ENCODE measurements at regions not wholly inside any gene's neighbourhood (a gene's known extent, or its start where the extent isn't known, plus 50 kb on each side); places are given as distances from the start of the nearest gene placed in this dataset.

DNA sequence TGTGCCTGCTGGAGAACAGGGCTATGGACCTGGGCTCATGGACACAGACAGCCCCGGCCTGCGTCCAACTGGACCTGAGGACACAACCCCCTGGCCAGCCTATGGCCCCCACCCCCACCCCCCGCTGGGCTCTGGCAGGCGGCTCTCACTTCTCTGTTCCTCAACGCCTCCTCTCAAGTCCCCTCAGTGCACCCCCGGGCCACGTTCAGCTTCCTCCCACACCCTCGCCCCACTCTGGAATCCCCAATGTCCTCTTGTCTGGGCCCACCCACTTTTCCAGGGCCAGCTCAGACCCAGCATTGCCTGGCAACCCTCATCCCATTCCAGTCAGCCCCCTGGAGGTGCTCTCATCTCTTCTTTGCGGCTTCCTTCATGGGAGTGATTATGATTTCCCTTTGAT is 130.2 kb upstream of the SPACA7 start:
- DNase-seq (ENCODE audit: low read depth), result no peak

DNA sequence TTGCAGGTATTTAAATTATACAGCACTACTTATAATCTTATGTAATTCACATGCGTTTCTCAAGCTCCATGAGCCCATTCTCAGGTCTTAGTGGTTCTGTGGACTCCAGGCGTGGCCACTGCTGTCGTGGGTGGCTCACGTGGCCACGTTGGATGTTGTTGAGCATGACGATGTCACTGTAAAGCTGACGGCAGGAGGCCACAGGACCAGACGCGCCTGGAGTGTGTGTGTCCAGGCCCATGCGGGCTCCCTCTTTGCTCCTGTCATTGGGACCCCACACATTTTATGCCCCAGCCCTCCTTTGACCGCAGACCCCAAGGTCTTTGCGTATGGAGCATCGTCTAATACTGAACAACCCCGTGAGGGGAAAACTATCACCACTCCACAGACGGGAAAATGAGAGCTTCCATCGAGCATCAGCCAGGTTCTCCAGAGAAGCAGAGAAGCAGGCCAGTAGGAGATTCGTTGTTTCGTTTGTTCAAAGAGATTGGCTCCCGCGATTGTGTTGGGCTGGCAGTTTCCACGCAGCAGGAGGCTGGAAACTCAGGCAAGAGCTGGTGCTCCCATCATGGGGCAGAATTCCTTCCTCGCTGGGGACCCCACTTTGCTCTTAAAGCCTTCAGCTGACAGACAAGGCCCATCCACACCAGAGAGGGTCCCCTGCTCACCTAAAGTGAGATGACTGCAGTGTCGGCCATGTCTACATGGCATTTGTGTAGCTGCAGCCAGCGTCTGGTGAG is 129.3 kb upstream of the SPACA7 start:
- DNase-seq (ENCODE audit: low read depth), result no peak

DNA sequence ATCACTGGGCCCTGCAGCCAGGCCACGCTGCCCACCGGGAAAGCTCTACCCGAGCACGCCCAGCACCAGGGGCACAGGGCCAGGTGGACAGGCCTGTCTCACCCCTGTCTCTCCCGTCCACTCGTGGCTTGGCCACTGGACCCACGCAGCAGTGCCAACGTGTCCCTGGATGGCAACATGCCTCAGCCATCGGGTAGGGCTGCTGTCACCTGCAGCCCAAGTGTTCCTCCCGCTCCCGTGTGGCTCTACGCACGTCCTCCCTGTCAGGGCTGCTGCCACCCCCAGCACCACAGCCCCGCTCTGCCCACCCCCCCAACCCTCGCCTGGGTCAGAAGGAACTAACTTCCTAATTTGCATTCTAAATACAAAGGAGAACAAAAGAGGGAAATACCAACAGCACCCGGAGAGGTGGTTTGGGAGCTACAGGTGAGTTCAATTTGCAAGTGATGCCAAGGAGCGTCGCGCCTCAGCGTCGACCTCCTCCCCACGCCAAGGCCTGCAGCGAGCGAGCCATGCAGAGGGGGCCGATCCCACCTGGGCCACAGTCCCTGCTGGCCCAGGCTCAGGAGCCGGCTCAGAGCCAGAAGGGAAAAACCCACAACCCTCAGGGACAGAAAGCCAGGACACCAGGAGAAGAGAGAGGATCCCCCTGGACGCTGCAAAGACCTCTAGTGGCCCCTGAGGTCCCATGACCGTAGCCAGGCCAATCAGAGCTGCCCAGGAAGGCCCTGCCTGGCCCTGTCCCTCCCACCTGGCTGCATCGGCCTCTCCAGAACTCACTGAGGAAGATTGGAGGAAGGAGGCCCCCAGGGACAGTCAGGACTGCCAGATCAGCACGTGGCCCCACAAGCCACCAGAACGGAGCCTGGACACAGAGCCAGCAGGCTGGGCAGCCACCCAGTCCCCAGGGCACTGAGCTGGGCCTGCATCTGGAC is 128.4 kb upstream of the SPACA7 start:
- no peak for DNase-seq (ENCODE audit: low read depth)

DNA sequence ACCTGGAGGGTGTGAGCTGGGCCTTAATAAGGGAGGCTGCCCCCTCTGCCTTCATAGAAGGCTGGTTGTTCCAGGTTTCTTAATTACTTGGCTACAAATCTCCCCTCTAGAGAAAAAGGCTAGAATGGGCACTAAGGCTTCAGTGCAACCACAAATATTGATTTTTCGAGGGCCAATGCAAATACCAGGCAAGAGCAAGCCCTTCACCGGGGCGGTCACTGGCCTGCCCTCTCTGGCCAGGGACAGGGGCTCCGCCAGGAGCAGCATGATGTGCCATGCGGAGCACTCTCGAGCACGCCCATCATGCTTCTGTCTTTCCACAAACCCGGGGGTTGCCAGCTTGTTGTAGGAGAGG is 127.8 kb upstream of the SPACA7 start:
- no peak for DNase-seq (ENCODE audit: low read depth)

DNA sequence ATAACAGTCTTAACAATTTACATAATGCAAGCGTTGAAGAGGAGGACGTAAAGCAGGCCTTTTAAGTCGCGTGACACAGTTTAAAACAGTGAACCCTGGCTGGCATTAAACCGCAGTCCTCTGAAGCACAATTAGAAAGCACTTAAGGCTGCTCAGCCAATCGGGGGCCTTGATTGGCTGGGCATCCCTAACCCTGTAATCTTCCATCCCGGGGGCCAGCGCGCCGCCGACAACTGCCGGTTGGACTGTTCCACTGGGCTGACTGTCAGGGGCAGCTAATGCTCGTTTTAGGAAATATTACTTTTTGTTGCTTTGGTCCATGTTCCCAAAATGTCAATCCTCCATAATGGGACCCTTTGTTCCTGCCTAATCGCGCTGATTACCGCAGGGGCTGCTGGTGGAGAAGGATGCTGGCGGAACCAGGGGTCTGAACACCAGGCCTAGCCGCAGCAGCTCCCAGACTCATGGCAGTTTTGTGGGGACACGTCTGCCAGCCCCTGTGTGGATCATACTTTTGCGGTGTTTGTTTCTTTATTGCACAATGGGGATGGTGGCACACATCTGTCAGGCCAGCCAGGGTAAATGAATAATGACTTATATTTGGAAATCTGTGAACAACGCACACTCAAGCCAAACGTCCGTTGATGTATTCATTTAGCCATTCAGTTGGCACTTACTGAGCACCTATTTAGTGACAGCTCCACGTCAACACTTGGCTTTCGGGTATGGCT is 127.1 kb upstream of the SPACA7 start:
- DNase-seq (ENCODE audit: low read depth), result no peak

DNA sequence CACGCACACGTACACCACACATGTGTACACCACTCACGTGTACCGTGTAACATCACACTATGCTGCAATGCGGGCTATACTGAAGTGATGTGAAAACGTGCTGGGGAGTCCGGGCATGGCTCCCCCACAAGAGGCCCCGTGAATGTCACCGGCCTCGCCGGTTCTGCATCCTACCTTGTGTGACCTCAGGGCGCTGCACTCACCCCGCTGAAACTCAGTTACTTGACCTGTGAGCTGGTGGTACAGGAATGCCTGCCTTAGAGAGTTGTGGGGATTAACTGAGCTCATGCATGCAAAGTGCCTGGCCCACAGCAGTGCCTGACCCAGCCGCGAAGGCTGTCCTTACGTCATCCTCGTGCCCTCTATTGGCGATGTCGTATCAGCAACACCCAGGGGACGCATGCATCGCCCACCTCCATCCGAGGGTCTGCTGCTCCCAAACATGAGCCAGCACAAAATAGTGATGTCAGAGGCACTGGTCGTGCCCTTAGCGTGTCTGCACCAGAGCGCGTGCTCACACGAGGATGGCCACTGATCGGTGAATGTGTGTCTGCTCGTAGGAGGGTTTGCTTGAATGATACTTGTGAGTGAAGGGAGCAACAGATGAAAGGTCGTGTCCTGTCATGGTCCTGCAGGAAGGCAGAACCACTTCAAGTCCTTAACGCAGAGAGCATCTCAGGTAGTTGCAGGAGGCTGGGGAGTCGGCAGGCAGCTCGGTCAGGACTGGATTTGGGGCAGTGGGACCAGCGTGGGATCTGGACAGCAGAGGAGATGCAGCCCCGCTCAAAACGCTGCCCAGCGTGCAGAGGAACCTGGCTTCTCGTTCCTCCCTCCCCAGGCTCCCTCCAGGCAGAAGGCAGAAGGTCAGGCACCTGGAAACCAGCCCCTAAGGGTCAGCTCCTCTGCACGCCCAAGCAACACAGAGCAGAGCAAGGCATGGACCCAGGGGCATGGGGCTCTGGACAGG is 126.2 kb upstream of the SPACA7 start:
- no peak for DNase-seq (ENCODE audit: low read depth)

DNA sequence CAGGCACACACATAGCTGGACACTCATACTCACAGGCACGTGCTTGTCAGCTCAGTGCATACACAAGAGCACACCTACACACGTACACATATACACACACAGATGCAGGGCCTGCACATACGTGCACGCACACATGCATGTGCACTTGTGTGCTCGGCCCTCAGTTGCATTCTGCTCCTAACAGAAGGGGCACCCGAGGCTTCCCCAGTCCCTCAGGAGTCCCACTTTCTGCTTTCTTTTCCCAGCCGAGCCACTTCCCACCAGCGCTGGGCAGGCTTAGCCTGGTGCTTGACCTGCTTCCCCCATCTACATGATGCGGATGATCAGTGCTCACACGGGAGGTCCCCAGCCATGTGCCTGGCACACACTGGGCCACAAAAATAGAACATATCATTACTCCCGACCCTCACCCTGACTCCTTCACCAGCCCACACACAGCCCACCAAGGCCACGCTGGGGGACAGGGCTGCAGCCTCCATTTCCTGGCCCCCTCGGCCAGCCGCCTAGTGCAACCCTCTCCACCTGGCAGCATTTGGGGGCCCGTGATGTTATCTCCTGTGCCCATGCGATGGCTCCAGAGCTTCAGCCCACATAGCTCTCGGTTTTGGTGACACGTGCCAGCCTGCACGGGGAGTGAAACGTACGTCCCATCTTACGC is 125.2 kb upstream of the SPACA7 start:
- DNase-seq (ENCODE audit: low read depth), result no peak

DNA sequence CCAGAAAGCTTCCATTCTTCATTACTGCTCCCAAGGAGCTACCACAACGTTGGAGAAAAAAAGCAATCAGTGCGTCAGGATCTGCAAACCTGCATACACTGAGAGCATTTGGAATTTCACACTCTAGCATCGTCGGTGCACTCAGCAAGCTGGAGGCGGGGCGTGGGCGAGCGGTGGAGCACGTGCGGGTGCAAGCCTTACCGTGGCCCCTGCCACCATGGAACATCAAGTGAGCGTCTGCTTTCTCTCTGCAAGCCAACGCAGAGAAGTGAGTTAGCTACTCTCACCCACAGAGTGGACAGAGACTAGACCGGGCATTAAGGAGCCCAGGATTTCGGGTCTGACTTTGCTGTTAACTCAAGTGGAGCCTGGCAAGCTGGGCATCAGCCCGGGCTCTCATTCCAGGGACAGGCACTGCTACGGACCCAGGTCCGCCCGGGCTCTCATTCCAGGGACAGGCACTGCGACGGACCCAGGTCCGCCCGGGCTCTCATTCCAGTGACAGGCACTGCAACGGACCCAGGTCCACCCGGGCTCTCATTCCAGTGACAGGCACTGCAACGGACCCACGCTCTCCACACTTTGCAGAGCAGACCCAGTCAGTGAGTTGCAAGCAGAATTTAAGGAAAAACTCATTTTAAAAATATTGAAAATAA is 124.1 kb upstream of the SPACA7 start:
- no peak for DNase-seq (ENCODE audit: low read depth)

DNA sequence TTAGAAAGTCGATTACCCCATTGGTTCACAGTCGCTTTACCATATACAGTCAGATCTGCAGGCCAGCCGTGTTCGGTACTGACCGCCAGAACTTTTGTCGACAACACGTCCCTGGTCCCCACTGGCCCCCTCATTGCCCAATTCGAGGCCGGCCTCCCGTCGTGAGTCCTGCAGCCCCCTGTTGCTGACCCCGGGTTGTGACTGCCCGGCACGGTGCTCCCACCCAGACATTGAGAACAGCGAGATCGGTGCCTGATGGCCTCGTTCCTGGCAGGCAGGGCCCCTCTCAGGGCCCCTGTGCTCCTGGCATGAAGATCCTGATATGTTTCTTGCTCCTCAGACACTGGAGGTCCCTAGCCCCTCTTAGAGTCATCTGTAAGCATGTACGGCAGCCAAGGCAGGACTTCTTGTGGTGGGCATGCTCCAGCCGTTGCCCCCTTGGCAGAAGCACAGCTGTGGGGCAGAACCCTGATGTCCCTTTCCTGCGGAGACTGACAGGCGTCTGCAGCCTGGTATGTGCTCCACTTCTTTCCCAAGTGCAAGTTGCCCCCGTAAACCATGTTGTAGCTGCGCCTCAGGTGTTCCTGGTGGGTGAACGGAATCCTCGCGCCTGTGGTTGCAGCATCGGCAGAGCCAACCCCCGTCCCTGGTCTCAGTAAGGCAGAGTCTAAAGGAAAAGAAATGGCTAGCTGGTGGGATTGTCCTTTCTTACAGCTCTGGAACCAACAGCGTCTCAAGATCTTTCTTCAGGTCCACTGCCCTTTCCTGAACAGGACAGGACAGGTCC is 123.2 kb upstream of the SPACA7 start:
- no peak for DNase-seq (ENCODE audit: low read depth)

DNA sequence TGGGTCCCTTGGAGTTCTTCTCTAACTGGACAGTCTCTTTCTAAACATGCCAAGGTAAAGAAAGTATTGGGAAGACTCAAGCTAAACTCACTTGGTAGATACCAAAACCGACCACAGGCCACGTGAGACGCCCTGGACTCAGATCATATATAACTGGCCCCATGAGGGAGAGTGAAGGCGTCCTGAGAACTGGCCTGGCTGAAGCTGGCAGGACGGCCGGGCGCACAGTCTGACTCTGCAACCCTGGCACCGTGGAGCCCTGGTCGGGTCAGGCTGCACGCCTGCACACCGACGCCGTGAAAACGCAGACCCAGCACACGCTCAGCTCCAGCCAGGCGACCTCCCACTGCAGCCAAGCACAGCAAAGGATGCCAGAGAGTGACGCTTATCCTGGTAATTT is 122.5 kb upstream of the SPACA7 start:
- DNase-seq (ENCODE audit: low read depth), result no peak

DNA sequence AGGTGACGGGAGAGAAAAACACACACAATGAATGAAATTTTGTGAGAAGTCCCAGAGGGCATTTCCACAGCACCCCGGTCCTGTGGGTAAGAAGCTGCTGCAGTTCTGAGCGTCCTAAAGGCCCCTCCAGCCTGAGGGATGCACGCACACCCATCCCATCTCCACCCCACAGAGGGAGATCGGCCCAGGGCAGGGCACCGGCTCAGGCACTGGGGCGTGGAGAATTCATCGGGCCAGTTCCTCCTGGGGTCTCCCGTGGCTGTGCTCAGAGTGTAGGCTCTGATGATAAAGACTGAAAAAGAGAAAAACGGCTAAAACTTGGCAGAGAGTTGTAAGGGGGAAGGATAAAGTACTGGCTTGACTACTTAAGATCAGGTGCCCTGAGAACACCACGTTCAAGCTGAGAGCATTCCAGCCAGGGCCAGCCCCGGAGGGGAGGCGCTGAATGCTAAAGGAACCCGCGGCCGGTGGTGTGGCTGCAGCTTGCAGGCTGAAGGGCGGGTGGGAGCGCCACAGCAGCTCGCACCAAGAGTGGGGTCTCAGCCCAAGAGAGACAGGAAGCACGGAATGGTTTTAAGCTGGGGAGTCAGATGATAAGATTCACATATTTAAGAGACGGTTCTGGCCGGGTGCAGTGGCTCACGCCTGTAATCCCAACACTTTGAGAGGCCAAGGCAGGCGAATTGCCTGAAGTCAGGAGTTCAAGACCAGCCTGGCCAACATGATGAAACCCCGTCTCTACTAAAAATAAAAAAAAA is 121.9 kb upstream of the SPACA7 start:
- DNase-seq (ENCODE audit: low read depth), result no peak

DNA sequence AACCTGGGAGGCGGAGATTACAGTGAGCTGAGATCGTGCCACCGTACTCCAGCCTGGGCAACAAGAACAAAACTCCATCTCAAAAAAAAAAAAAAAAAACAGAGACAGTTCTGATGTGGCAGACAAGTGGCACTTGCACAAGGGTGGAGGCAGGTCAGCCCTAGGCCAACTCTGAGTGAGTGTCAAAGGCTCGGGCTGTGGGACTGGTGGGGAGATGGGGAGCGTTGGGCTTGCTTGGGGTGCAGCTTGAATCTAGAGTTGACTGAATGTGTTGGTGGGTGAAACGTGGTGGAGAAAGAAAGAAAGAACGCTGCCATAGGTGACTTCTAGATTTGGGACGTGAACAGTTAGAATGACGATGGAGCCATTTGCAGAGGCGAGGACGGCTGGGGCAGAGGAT is 121.3 kb upstream of the SPACA7 start:
- DNase-seq (ENCODE audit: low read depth), result no peak

DNA sequence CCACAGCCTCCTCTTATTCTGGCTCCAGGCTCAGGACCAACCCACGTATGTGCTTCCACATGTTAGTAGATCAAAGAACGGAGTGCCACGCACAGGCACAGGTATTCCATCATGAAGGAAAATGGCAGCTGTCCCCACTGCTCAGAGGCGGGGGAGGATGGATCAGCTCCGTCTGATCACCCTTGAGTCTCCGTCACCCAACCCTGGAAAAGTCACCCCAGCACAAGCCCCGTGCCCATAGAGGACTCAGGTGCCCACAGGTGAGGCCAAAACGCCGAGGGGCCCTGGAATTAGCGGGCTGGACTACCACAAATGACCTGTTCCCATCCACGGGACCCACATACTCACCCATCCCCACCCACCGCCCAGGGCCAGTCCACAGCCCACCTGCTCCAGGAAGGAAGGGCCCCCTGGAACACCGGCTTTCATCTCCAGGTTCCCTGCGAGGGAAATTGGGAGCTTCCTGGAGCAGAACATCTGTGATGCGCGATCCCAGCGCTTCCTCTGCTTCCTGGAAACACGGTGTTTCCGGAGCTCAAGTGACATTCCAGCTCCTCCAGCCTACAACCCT is 120.5 kb upstream of the SPACA7 start:
- DNase-seq (ENCODE audit: low read depth), result no peak

DNA sequence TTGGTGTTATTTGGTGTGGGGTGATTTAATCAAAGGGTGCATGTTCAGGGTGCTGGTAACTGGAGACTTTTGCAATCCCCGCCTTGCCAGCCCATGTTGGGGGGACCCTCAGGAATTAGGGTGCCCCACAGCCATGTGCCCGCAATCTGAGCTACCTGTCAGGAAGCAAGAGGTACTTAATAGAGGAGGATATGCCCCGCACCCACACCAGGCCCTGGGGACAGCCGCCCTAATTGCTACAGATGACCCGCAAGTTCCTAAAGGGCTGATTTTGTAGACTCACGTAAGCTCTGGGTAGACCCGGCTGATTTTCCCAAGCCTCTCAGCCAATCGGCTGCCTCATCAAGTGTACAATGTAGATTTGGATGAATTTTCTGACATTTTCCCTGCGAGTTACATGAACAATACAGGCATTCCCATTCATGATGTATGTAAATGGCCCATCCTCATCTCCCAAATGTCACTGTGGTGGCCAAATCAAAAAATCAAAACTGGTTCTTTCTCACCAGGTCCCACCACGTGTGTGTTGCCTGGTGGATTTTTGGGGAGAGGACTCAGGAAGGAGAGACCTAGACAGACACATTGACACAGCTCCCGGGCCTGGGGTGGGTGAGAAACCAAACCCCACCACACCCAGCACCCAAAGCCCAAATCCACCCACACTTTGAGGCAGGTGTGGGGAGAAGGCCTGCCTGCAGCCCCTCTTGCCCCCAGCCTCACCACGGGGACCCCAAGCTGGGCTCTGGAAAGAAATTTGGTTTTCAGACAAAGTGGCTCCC is 119.2 kb upstream of the SPACA7 start:
- DNase-seq (ENCODE audit: low read depth), result no peak

DNA sequence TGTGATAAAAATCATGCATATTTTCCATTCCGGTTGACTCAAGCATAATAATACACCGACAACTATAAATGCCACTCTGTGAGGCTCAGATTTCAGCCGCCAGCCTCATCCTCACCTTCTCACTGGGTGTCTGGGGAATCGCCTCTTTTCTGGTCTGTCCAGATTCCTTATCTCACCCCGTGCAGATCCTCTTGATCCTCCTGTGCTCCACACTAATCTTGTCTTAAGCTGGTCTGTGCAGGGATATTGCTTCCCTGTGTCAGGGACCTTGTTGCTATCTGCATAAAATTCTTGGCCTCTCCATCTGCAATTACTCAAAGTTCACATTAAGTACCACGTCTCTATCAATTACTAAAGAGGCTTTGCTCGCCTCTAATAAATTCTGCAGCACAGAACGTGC is 116.6 kb upstream of the SPACA7 start:
- DNase-seq (ENCODE audit: low read depth), result no peak

DNA sequence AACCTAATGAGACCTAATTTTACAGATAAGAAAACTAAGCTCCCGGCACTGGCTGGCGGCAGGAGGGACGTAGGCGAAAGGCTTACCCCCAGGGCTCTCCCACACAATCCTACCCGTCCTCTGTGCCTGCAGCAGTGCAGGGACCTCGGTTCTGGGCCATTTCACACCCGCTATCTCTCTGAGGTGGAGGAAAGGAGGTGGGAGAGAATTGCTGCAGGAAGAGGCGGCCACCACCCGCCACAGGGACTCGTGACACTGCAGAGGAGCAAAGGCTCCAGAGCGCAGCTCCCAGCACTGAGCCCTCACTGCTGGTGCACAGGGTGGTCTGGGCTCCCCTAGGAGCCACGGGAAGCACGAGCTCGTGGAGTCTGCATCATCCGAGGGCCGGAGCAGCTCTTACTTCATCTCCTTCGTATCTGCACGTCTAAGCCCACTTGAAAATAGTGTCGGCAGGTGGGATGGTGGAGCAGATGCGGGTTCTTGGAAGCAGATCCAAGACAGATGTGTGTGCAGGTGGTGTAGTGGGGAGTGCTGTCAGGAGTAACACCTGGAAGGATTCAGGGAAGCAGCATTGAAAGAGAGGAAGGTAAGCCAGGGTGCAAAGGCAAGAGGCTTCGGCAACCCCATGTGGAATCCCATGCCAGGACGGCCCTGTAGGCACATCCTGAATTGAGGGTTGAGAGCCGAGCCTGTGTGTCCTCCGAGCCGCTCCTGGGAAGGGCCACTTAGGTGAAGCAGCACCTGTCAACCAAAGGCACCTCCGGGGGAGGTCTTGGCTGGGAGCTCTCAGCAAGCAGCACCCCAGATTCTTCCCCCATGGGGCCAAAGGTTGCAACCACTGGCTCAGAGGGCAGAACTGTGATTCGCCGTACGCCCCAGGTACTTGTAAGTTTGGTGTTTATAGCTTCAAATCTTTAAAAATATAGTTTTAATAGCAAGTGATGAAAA is 115.8 kb upstream of the SPACA7 start:
- DNase-seq (ENCODE audit: low read depth), result no peak
